ENCODE measurements at regions not wholly inside any gene's neighbourhood (a gene's known extent, or its start where the extent isn't known, plus 50 kb on each side); places are given as distances from the start of the nearest gene placed in this dataset.

DNA sequence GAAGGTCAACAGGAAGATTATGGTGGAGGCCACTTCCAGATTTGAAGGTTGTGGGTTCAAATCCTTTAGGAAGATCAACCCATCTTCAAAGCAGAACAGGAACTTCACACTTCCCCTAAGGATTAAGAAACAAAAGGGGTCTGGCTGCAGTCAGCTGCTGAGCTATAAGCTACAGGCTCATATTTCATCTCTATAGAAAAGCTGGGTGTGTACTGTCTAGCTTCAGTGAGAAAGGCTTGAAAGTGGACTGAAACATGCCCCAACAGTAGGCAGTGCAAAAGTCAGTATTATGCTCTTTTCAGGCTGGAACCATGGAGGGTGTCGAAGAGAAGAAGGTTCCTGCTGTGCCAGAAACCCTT, 60.1 kb upstream of the SPDEF start:
- no peak for TF ChIP-seq POLR2A (IDR thresholded peaks at IDR 0.05)
- TF ChIP-seq, protein P1, sequence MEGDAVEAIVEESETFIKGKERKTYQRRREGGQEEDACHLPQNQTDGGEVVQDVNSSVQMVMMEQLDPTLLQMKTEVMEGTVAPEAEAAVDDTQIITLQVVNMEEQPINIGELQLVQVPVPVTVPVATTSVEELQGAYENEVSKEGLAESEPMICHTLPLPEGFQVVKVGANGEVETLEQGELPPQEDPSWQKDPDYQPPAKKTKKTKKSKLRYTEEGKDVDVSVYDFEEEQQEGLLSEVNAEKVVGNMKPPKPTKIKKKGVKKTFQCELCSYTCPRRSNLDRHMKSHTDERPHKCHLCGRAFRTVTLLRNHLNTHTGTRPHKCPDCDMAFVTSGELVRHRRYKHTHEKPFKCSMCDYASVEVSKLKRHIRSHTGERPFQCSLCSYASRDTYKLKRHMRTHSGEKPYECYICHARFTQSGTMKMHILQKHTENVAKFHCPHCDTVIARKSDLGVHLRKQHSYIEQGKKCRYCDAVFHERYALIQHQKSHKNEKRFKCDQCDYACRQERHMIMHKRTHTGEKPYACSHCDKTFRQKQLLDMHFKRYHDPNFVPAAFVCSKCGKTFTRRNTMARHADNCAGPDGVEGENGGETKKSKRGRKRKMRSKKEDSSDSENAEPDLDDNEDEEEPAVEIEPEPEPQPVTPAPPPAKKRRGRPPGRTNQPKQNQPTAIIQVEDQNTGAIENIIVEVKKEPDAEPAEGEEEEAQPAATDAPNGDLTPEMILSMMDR (IDR thresholded peaks at IDR 0.05) = no peak

Data from adrenal gland (tissue), 5 donors.